ENCODE measurements at regions not wholly inside any gene's neighbourhood (a gene's known extent, or its start where the extent isn't known, plus 50 kb on each side); places are given as distances from the start of the nearest gene placed in this dataset.
"Not testable (repeated sequence)": the region's sequence is repeated elsewhere in the genome, so short reads cannot be mapped to it uniquely, and the experiment has no call there.

DNA sequence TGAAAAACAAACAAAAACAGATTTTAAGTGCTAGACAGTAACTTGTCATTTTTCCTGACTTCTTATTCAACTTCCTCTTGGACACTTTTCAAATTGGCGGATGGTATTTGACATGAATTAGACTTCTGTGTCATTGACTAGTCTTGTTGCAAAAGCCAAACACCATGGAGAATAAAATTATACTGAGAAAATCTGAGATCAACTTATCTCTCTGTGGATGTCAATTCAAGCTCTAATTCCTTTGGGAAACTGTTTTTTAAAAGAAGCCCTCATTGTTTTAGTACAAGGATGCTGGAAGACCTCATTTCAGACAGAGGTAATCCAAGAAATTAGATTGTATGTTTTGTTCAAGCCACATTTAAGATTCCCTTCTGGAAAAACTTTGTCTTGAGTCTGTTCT, 831.0 kb downstream of the SEMA5A start:
- DNase-seq (ENCODE audit: low read depth in 2 of 2), result no peak

DNA sequence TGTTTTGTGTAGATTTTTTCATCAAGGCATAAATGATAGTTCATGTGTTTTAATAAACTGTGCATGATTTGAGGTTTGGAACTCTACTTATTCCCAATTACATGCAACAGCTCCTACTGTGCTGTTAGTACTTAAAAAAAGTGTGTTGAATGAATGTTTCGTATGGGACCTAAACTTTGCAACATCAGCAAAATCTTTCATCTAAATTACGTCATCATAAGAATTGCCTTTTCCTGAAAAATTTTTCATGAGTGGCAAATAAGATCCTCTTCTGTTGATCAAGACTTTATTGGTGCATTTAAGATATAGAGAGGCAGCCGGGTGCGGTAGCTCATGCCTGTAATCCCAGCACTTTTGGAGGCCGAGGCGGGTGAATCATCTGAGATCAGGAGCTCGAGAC, 826.1 kb downstream of the SEMA5A start:
- DNase-seq (ENCODE audit: low read depth in 2 of 2), result no peak

DNA sequence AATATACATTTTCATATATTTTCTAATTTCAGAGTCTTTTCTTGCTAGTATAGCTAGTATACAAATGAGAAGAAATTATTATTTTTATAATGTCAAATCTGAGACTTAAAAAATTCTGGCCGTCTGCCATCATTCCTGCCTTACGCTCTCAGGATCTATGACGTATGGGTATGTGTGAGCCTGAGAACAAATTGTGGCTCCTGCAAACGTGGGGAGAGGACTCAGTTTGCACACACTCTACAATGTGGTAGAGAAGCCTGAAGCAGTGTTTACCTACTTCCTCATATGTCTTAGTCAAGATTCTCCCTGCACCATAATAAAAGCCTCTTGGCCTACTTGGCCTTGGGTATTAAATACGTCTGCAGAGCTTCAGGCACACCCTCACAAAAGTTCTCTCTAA, 825.4 kb downstream of the SEMA5A start:
- DNase-seq (ENCODE audit: low read depth in 2 of 2), result no peak

DNA sequence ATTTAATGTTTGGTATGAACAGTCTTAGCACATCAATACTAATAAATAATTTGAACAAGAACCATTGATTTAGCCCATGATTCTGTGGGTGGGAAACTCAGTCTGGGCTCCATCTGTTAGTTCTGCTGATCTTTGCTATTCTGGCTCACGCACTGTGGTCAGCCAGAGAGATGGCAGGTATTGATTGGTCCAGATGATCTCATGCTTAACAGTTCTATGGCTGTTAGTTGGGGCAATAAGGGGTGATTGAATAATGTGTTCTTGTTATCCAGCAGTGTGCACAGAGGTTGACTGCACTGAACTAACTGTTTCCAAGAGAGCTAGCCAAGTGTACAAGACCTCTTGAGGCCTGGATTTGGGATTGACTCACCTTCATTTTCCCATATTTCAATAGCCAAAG, 824.3 kb downstream of the SEMA5A start:
- DNase-seq (ENCODE audit: low read depth in 2 of 2), result no peak

DNA sequence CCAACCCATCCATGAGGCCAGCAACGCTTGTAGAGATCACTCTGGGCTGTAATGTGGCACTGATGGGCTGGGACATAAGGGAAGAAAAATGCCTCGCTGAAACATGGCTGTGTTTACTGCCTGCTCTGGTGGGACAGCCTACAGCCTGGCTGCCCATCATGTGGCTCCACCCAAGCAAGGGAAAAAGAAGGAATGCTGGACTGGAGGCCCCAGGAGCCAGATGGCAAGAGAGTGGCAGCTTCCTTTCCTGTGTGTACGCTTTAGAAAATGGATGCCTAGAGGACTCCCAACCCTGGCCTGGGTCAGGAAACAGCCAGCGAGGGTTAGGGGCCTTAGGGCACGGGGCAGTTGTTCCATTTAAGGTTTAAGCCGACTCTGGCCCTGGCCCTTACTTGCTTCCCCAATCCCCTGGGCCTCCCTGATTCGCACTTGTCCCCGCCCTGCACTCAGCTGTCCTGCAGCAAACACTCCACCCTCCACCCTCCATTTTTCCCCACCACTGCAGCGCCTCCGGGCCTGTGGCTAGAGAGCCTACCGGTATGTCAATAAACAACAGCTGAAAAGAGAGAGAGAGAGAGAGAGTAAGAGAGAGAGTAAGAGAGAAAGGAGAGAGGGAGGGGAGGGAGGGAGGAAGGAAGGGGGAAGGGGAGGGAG, 819.4 kb downstream of the SEMA5A start:
- no peak for DNase-seq (ENCODE audit: low read depth in 2 of 2)

DNA sequence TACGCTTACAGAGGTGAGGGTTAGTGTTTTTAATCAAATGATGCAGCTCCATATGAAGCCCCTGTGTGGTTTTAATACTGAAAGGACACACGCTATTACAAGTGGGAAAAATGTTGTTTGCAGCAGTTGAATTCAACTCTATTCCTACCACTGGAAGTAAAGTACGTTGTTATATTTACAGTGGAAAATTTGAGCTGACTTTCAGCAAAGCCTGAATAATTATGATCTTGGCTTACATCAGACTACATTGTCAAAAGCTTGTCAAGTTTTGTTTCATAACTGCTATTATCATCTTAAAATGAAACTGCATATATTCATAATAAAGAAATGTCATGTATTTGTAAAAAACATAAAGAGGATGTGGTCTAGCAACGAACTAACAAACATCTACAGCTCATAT, 818.5 kb downstream of the SEMA5A start:
- DNase-seq (ENCODE audit: low read depth in 2 of 2), result no peak

DNA sequence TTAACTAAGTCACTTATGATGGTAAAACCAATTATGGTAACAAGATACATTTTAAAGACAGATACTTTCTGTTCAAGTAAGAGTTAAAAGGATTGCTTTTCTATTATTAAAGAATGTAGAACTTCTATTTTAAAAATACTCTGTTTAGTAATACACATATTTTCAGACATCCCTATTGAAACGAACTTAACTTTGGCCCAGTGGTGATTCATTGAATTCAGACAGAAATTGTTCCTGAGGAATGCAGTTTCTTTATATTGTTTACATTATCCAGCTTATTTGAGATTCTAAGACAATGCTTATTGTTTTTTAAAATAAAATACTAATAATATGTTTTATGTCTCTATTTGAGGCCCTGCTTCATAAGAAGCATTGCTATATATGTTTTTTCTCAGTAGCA, 816.4 kb downstream of the SEMA5A start:
- DNase-seq (ENCODE audit: low read depth in 2 of 2), result no peak

DNA sequence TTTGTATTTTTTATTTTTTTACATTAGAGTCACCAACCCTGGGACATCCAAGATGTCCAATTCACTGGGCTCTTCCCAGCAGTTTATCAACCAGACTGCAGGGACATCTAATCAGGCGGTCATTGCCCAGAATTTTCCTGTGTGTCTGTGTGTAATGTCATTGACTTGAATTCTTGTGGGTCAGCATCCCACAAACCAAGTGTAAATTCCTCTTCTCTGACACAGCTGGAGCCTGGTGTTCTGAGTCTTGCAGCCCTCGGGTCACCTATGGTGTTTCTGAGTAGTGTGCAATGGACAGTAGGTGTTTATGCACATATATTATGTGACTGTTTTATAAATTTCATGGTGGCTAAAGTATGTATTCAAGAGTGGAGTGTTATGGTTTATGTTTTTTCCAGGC, 815.7 kb downstream of the SEMA5A start:
- no peak for DNase-seq (ENCODE audit: low read depth in 2 of 2)

DNA sequence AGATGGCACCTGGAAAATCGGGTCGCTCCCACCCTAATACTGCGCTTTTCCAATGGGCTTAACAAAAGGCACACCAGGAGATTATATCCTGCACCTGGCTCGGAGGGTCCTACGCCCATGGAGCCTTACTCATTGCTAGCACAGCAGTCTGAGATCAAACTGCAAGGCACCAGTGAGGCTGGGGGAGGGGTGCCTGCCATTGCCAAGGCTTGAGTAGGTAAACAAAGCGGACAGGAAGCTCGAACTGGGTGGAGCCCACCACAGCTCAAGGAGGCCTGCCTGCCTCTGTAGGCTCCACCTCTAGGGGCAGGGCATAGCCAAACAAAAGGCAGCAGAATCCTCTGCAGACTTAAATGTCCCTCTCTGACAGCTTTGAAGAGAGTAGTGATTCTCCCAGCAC, 814.8 kb downstream of the SEMA5A start:
- not testable (repeated sequence) for DNase-seq (ENCODE audit: low read depth in 2 of 2)

DNA sequence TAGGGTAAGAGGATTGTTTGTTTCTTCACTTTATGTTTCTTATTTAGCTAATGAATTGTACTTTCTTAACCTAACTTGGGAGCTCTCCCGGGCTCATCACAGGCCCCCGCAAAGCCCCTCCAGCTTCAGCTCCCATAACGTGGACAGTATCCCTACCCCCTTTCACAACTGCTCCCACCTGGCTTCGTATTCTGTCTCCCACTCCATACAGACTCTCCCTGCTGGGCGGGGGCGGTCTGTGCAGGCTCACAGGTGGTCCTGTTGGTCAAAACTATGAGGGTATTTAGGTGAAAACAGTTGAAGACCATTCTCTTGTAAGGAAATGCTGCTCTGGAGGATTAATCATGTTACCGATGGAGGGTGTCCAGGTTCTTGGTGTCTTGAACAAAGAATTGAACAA, 805.3 kb downstream of the SEMA5A start:
- no peak for DNase-seq (ENCODE audit: low read depth in 2 of 2)

DNA sequence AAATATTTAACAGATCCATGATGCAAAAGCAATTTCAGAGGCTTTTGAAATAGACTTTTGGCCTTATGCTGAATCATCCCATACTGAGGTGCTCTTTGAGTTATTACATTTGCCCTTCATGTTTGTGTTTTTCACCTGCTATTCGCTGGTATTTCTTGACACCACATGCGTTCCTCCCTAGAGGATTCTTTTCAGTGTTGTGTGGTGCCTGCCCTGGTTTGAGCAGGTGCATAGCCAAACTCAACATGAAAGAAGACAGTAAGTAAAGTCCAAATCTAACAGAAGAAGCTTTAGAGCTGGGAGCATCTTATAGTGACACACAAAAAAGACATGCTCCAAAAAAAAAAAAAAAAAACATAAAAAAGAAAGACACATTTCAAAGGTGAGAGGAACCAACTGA, 796.3 kb downstream of the SEMA5A start:
- DNase-seq (ENCODE audit: low read depth in 2 of 2), result no peak

DNA sequence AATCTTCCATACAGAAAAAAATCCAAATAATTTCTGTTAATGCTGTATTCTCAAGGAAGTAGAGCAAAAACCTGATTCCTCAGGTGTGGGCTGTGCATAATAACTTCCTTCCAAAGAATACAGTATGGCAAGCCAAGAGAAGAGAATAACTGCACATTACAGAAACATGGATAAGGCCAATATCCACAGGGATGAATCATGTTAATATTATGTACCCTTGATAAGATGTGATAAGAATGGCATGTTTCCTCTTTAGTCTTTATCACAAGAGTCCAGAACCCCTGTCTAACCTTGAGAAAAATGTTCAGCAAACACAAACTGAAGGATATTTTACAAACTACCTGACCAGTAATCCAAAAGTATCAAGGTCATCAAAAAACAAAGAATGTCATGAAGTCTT, 795.8 kb downstream of the SEMA5A start:
- no peak for DNase-seq (ENCODE audit: low read depth in 2 of 2)

DNA sequence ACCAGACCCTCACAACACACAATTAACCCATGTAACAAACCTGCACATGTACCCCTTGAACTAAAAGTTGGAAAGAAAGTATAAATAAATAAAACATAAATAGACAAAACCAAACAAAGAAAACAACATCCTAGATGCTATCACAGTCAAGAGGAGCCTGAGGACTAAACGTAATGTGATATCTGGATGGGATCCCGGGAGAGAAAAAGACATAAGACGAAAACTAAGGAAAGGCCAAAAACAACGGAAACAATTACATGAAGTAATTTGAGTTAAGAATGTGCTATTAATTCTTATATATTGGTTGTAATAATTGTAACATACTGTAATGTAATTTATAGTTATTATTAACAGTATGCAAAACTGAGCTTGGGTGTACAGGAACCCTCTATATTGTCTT, 793.9 kb downstream of the SEMA5A start:
- DNase-seq (ENCODE audit: low read depth in 2 of 2), result no peak

DNA sequence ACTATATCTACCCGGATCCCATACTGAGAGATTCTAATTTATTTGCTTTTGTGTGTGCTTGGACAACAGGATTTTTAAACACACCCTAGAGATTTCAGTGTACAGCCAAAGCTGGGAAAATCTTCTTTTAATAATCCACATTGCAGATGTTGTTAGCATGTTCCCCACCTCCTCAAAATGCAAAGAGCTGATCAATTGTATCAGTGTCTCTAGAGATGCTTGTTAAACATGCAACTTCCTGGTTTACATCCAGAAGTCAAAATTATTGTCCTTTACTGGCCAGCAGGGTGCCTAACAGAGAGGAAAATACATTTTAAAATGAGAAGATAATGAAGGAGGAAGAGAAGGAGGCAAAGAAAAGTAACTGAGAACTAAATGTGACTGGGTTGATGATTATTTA, 793.3 kb downstream of the SEMA5A start:
- DNase-seq (ENCODE audit: low read depth in 2 of 2), result no peak

DNA sequence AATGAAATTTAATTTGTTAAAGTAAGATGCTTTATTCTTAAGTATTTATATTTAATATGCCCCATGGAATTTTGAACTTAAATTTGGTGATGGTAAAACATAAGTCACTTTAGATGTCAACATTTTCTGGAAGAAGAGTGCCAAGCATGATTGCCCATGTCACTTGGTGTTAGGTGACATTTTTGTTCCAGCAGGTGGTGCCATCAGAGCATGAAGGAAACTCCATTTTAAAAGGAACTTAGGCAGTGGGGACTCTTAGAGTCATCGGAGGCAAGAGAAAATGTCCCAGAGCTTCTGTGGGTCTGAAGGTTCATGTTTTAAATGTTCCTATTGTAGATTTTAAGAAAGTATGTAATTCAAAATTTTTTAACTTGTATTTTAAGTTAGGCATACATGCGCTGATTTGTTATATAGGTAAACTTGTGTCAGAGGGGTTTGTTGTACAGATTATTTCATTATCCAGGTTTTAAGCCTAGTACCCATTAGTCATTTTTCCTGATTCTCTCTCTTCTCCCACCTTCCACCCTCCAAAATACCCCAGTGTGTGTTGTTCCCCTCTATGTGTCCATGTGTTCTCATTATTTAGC, 789.3 kb downstream of the SEMA5A start:
- DNase-seq (ENCODE audit: low read depth in 2 of 2), result no peak

DNA sequence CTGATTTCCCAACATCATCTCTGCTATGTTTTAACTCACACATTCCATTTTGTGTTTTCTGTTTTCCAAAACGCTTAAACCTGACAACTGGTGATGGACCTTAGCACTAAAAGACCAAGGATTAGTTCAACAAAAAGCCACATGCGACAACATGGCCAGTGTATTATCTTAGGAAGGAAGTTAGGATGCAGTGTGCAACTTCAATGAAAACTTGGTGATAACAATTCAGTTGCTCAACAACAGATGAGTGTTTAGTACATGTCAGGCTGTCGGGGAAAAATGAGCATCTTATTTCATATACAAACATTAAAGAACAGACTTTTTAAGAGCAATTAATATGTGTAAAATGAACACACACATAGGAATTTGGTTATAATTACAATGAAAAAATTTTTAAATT, 780.0 kb downstream of the SEMA5A start:
- no peak for DNase-seq (ENCODE audit: low read depth in 2 of 2)

DNA sequence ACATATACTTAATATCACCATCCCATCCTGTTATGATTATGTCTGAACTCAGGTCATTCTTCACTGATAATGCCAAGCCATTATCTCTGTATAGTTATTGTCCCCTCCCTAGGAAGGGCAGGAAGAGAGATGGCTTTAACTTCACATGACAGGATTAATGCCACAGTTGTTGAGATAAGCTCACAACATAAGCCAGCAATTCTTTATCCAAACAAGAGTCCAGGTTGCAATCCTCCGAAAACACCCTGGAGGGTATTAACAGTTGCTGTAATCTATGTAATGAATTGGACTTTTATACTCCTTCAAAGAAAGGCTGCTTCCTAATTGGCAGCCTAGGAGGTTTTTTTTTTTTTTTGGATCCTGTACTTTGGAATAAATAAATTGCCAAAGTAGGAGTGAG, 779.4 kb downstream of the SEMA5A start:
- no peak for DNase-seq (ENCODE audit: low read depth in 2 of 2)

DNA sequence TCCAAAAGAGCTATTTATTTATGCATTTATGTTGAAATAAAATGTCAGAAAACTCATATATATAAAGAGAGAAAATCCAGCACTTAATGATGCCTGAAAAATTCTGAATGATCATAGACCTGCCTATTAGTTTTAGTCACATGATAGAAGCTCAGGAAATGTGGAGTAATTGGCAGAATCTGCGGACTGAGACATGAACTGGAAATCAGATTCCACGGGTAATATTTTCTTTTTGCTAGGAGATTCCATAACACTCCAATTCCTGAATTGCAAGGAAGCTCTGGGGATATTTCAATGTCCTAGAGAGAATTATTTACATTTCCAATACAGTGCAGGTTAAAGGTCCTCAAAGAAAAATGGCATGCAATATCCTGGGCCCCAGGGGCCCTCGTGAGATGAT, 778.8 kb downstream of the SEMA5A start:
- DNase-seq (ENCODE audit: low read depth in 2 of 2), result no peak

DNA sequence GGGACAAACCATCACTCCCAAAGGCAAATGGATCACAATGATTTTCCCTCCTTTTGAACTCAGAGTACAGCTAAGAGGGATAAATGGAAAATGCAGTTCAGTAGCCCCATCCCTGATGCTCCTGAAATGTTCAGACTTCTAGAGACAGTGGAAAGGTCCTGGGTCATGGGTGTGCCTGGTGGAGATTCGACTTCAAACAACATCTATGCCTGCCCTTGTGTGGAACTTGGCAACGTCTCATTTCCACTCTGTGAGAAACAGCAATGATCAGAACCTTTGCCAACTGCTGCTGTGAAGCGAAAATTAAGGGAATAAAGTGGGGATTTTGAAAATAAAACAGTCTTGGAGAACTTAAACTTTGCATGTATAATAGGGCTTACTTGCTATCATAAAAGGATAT, 778.1 kb downstream of the SEMA5A start:
- no peak for DNase-seq (ENCODE audit: low read depth in 2 of 2)

DNA sequence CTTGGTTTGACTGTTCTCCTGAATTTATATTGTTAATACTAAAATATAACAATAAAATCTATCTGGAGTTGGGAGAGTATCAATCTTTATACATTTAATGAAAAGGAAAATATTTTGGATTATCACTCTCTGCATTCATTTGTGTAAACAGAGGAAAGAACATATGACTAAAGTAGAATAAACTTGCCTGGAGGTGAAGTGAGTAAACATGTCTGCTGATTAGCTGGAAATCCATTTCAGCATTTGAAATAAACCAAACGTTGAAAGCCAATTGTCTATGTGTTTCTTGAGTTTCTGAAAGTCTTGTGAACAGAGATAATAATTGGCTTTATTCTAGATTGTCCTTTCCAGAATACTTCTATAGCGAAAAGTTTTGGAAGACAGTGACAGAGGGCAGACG, 776.2 kb downstream of the SEMA5A start:
- DNase-seq (ENCODE audit: low read depth in 2 of 2), result no peak

DNA sequence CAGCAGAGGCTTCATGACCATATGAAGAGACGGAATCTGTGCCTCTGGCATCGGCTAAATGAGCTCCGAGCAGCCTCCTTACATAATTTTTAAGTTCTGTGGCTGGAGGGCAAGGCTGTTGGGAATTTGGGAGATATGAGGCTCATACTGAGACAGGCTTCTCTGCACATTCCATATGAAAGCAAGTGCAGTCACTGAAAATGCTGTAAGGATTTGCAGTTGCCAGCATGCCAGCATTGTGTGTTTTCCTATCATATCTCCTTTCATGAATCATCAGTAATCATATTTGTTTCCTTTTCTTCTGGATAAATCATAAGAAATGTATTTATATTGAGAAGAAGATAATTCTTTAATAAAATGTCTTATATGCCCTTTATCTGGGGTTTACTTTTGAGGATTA, 775.4 kb downstream of the SEMA5A start:
- DNase-seq (ENCODE audit: low read depth in 2 of 2), result no peak

DNA sequence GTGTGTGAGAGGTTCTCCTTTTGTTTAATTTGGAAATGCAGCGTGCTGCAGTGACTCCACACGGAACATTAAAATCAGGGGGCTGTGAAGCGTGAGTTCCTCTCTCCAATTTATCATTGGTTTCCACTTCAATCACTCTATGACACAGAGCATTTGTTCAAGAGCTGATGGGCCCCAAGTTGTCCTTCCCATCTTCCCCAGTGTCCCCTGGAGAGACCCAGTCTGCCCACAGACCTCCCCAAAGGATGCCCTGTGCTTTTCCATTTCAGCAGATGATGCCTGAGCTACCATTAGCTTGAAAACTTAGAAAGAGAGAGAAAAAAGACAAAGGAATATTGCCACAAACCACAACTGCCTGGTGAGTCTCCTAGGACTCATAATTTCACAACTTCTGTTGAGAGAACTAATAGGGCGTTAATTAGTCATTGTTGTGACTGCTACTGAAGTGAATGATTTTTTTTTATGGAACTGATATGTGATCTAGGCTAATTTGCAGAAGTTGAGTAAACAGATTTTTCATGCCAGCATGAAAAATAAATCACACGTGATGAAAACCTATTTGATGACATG, 772.7 kb downstream of the SEMA5A start:
- DNase-seq (ENCODE audit: low read depth in 2 of 2), result no peak

DNA sequence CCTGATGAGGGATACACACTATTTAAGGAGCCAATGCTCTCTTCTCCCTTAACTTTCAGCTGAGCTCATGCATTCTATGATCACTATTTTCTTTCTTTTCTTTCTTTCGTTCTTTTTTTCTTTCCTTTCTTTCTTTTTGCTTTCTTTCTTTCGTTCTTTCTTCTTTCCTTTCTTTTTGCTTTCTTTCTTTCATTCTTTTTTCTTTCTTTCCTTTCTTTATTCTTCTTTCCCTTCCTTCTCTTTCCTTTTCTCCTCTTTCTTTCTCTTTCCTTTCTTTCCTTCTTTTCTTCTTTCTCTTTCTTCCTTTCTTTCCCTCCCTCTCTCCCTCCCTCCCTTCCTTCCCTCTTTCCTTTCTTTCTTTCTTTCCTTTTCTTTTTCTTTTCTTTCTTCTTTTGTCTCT, 761.2 kb downstream of the SEMA5A start:
- no peak for DNase-seq (ENCODE audit: low read depth in 2 of 2)

DNA sequence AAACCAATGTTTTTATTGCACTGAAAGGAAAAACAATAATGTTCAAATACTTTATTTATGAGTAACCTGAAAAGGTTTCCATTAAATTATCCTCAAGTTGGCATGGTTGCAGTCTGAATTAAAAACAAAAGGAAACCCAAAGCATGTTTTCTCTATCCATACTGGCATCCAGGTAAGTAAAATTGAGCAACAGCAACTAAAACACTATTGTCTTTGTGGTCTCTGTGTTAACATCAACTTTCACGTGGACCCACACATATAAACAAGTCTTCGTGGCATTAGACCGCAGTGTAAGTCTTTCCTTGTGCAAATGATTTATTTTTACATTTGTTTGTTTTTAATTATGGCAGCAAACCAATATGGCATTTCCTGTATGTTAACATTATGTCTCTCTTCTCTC, 757.6 kb downstream of the SEMA5A start:
- DNase-seq (ENCODE audit: low read depth in 2 of 2), result no peak
